Chondrocyte (in vitro differentiated cells): ENCODE measurements at regions not wholly inside any gene's neighbourhood (a gene's known extent, or its start where the extent isn't known, plus 50 kb on each side); places are given as distances from the start of the nearest gene placed in this dataset.

Experiments used
- DNase-seq: peaks from one replicate; pipeline ENCODE4 v3.0.0; 2021; ENCODE audit warnings: mixed read lengths, low spot score
- H3K27ac Mint-ChIP-seq: one replicate; pipeline ENCODE4 v1.8.0; 2021; ENCODE audit warnings: mild to moderate bottlenecking, moderate library complexity, mixed read lengths; ENCODE audit not compliant: unreplicated experiment
- H3K27me3 Mint-ChIP-seq: 2 replicates; pipeline ENCODE4 v1.8.0; 2021; ENCODE audit warnings: low read depth, mixed read lengths
- H3K36me3 Mint-ChIP-seq: 2 replicates; pipeline ENCODE4 v1.8.0; 2021; ENCODE audit warnings: low read depth, mixed read lengths
- H3K4me1 Mint-ChIP-seq: 2 replicates; pipeline ENCODE4 v1.8.0; 2021; ENCODE audit warnings: low read depth, mild to moderate bottlenecking, mixed read lengths
- H3K4me3 Mint-ChIP-seq: one replicate; pipeline ENCODE4 v1.8.0; 2021; ENCODE audit warnings: mild to moderate bottlenecking, moderate library complexity, mixed read lengths; ENCODE audit not compliant: unreplicated experiment
- H3K9me3 Mint-ChIP-seq: 2 replicates; pipeline ENCODE4 v1.8.0; 2021; ENCODE audit warnings: low read depth, mixed read lengths
- TF ChIP-seq, protein P1 (sequence below): fragments of 200-600 bp; sonication (generic); IDR thresholded peaks from 2 replicates; pipeline ENCODE4 v1.5.0; 2021; ENCODE audit warnings: antibody characterized with exemption, mild to moderate bottlenecking, moderate library complexity

GRCh38 chr22:27100789-27101188, 443.4 kb downstream of the MIAT start:
- Mint-ChIP-seq H3K4me1 (peaks cover 84% of the 10 kb centered on the region), H3K9me3 (no peaks in the 10 kb centered on the region), H3K27me3 (no peaks in the 10 kb centered on the region), H3K4me3 (peak overlapping the region; percentile 50), H3K36me3 (no peaks in the 10 kb centered on the region), H3K27ac (peak overlapping the region; percentile 77)
- TF ChIP-seq, protein P1, sequence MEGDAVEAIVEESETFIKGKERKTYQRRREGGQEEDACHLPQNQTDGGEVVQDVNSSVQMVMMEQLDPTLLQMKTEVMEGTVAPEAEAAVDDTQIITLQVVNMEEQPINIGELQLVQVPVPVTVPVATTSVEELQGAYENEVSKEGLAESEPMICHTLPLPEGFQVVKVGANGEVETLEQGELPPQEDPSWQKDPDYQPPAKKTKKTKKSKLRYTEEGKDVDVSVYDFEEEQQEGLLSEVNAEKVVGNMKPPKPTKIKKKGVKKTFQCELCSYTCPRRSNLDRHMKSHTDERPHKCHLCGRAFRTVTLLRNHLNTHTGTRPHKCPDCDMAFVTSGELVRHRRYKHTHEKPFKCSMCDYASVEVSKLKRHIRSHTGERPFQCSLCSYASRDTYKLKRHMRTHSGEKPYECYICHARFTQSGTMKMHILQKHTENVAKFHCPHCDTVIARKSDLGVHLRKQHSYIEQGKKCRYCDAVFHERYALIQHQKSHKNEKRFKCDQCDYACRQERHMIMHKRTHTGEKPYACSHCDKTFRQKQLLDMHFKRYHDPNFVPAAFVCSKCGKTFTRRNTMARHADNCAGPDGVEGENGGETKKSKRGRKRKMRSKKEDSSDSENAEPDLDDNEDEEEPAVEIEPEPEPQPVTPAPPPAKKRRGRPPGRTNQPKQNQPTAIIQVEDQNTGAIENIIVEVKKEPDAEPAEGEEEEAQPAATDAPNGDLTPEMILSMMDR: no peak
- DNase-seq: peak; percentile 95

GRCh38 chr22:27101288-27101687, 443.9 kb downstream of the MIAT start:
- no peaks in the 10 kb centered on the region for H3K9me3 Mint-ChIP-seq
- peak overlapping the region; percentile 77 for H3K27ac Mint-ChIP-seq
- no peaks in the 10 kb centered on the region for H3K36me3 Mint-ChIP-seq
- TF ChIP-seq, protein P1: no peak
- H3K4me1 Mint-ChIP-seq: peaks cover 86% of the 10 kb centered on the region
- no peaks in the 10 kb centered on the region for H3K27me3 Mint-ChIP-seq
- peak overlapping the region; percentile 50 for H3K4me3 Mint-ChIP-seq
- no peak for DNase-seq

- H3K27me3 Mint-ChIP-seq: no peaks in the 10 kb centered on the region
- TF ChIP-seq, protein P1: no peak
These were observed 447.1 kb downstream of the MIAT start for GRCh38 chr22:27104449-27104848.

GRCh38 chr22:27105142-27106025, 448.0 kb downstream of the MIAT start:
- no peaks in the 10 kb centered on the region for H3K27me3 Mint-ChIP-seq
- H3K9me3 Mint-ChIP-seq: no peaks in the 10 kb centered on the region
- no peak overlapping the region for H3K4me3 Mint-ChIP-seq
- no peaks in the 10 kb centered on the region for H3K36me3 Mint-ChIP-seq
- H3K27ac Mint-ChIP-seq: peak overlapping the region; percentile 98
- peaks cover 98% of the 10 kb centered on the region for H3K4me1 Mint-ChIP-seq
- DNase-seq: no peak
- TF ChIP-seq, protein P1: peak; percentile 13

More at GRCh38 chr22:27104449-27104848, 447.1 kb downstream of the MIAT start:
- Mint-ChIP-seq H3K9me3 (no peaks in the 10 kb centered on the region), H3K27ac (no peak overlapping the region), H3K36me3 (no peaks in the 10 kb centered on the region), H3K4me3 (no peak overlapping the region), H3K4me1 (peaks cover 98% of the 10 kb centered on the region)
- no peak for DNase-seq

DNA sequence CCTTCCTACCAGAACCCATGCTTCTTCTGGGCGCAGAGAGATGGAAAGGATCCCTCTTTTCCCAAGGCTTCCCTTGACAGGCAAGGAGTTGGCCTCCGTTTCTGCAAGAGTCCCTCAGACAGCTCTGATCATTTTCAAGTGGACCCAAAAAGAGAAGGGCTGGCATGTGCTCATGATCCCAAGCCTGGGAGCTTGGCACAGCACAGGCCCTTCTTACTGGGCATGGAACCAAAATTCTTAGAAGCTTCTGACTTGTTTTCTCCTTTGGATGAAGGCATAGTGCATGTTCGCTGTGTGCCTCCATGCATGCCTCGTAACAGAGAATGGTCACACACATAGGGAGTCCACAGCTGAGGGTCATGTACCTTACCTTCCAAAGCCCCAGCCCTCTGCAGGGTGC, 449.6 kb downstream of the MIAT start:
- Mint-ChIP-seq H3K27me3 (no peaks in the 10 kb centered on the region), H3K9me3 (no peaks in the 10 kb centered on the region), H3K4me3 (no peak overlapping the region), H3K36me3 (no peaks in the 10 kb centered on the region), H3K27ac (peak overlapping the region; percentile 61), H3K4me1 (peaks cover 98% of the 10 kb centered on the region)
- TF ChIP-seq, protein P1: no peak
- DNase-seq: no peak
